ENCODE measurements at regions not wholly inside any gene's neighbourhood (a gene's known extent, or its start where the extent isn't known, plus 50 kb on each side); places are given as distances from the start of the nearest gene placed in this dataset.

- no peaks in the 10 kb centered on the region for H3K9me3 Mint-ChIP-seq (ENCODE audit: insufficient read depth)
- Histone ChIP-seq H4K20me1 (ENCODE audit: control insufficient read depth, insufficient read depth, low read length, poor library complexity, severe bottlenecking) (no peaks in the 10 kb centered on the region), H3K79me2 (ENCODE audit: control insufficient read depth, insufficient read depth, low read length) (no peaks in the 10 kb centered on the region), H3K27me3 (replicated peaks in 1 of 4; ENCODE audit: control extremely low read depth in 1 of 4, control insufficient read depth in 3 of 4, insufficient read depth in 4 of 4, low read length in 3 of 4) (no peaks in the 10 kb centered on the region), H3K27ac (ENCODE audit: low read length in 2 of 2) (no peak overlapping the region), H3K36me3 (replicated peaks in 1 of 2; ENCODE audit: control extremely low read depth in 1 of 2, control insufficient read depth in 1 of 2, extremely low read depth in 1 of 2, insufficient read depth in 2 of 2, low read length in 1 of 2) (no peaks in the 10 kb centered on the region), H3K9me3 (ENCODE audit: control extremely low read depth in 1 of 3, control insufficient read depth in 2 of 3, insufficient read depth in 1 of 3, low read length in 2 of 3) (no peaks in the 10 kb centered on the region), H3K4me2 (replicated peaks; ENCODE audit: low read depth, low read length, poor library complexity, severe bottlenecking) (no peak overlapping the region), H3K4me3 (ENCODE audit: control extremely low read depth in 1 of 5, extremely low read depth in 1 of 5, insufficient read depth in 1 of 5, low read depth in 2 of 5, low read length in 4 of 5) (no peak overlapping the region), H3K9ac (ENCODE audit: low read length) (no peak overlapping the region), H3K4me1 (ENCODE audit: control insufficient read depth in 2 of 2, insufficient read depth in 2 of 2, low read length in 2 of 2) (no peaks in the 10 kb centered on the region), H2AFZ (ENCODE audit: insufficient read depth, low read depth, low read length, poor library complexity, severe bottlenecking) (no peak overlapping the region)
- 71% methylated on average over 1 of the region's 3 CpGs for WGBS (ENCODE audit: insufficient coverage)
- H3K27me3 Mint-ChIP-seq = no peaks in the 10 kb centered on the region
- intact Hi-C loops (cut with micrococcal nuclease) = no loop called here
- DNase-seq (no peak), ATAC-seq (ENCODE audit: low read depth) (no peak)
- no peak overlapping the region for H3K4me3 Mint-ChIP-seq
- TF ChIP-seq CTCF (IDR thresholded peaks at IDR 0.05) = no peak
- TF ChIP-seq EZH2 (IDR thresholded peaks at IDR 0.05; ENCODE audit: borderline replicate concordance, insufficient read depth, low read depth, low read length, poor library complexity, severe bottlenecking) = no peak
- H3K27ac Mint-ChIP-seq = no peak overlapping the region
- ChIA-PET POLR2A (no interaction called here), CTCF (no interaction called here)
- H3K4me1 Mint-ChIP-seq = peaks cover 3% of the 10 kb centered on the region
Measured at GRCh38 chr5:58227858-58228257, 232.0 kb downstream of the PLK2 start.

GRCh38 chr5:58224661-58225060 is 235.2 kb downstream of the PLK2 start:
- Mint-ChIP-seq H3K27me3 (no peaks in the 10 kb centered on the region), H3K4me1 (peaks cover 3% of the 10 kb centered on the region), H3K27ac (no peak overlapping the region), H3K4me3 (no peak overlapping the region), H3K9me3 (ENCODE audit: insufficient read depth) (no peaks in the 10 kb centered on the region)
- Histone ChIP-seq H3K79me2 (ENCODE audit: control insufficient read depth, insufficient read depth, low read length) (no peaks in the 10 kb centered on the region), H4K20me1 (ENCODE audit: control insufficient read depth, insufficient read depth, low read length, poor library complexity, severe bottlenecking) (no peaks in the 10 kb centered on the region), H2AFZ (ENCODE audit: insufficient read depth, low read depth, low read length, poor library complexity, severe bottlenecking) (peak overlapping the region; percentile 11), H3K27me3 (replicated peaks in 1 of 4; ENCODE audit: control extremely low read depth in 1 of 4, control insufficient read depth in 3 of 4, insufficient read depth in 4 of 4, low read length in 3 of 4) (no peaks in the 10 kb centered on the region), H3K36me3 (replicated peaks in 1 of 2; ENCODE audit: control extremely low read depth in 1 of 2, control insufficient read depth in 1 of 2, extremely low read depth in 1 of 2, insufficient read depth in 2 of 2, low read length in 1 of 2) (no peaks in the 10 kb centered on the region), H3K27ac (ENCODE audit: low read length in 2 of 2) (no peak overlapping the region), H3K4me1 (ENCODE audit: control insufficient read depth in 2 of 2, insufficient read depth in 2 of 2, low read length in 2 of 2) (no peaks in the 10 kb centered on the region), H3K4me3 (ENCODE audit: control extremely low read depth in 1 of 5, extremely low read depth in 1 of 5, insufficient read depth in 1 of 5, low read depth in 2 of 5, low read length in 4 of 5) (no peak overlapping the region), H3K4me2 (replicated peaks; ENCODE audit: low read depth, low read length, poor library complexity, severe bottlenecking) (no peak overlapping the region), H3K9ac (ENCODE audit: low read length) (no peak overlapping the region), H3K9me3 (ENCODE audit: control extremely low read depth in 1 of 3, control insufficient read depth in 2 of 3, insufficient read depth in 1 of 3, low read length in 2 of 3) (no peaks in the 10 kb centered on the region)
- POLR2A ChIA-PET = no interaction called here
- TF ChIP-seq CTCF (IDR thresholded peaks at IDR 0.05) (no peak), EZH2 (IDR thresholded peaks at IDR 0.05; ENCODE audit: borderline replicate concordance, insufficient read depth, low read depth, low read length, poor library complexity, severe bottlenecking) (no peak)
- no CpG with 5 or more reads among the region's 5 CpGs for WGBS (ENCODE audit: insufficient coverage)
- CTCF ChIA-PET = no interaction called here
- no peak for DNase-seq
- no peak for ATAC-seq (ENCODE audit: low read depth)
- intact Hi-C loops (cut with micrococcal nuclease) = no loop called here
